Ovary (tissue), 3 donors: ENCODE measurements at regions not wholly inside any gene's neighbourhood (a gene's known extent, or its start where the extent isn't known, plus 50 kb on each side); places are given as distances from the start of the nearest gene placed in this dataset.

Experiments
- EP300 ChIP-seq: sonication (generic); formaldehyde crosslinking; IDR thresholded peaks from one replicate; pipeline ENCODE4 v1.6.1; 2017; ENCODE audit warnings: antibody characterized with exemption
- POLR2A ChIP-seq: fragments of 450-650 bp; IDR thresholded peaks from one replicate; pipeline ENCODE4 v1.6.1; 2017; ENCODE audit warnings: antibody characterized with exemption, mild to moderate bottlenecking, moderate library complexity
- TF ChIP-seq, protein P1 (sequence below), 3 donors: fragments of 450-650 bp in 2 of 3; fragments of 200-600 bp in 1 of 3; IDR thresholded peaks; one replicate each; pipeline versions ENCODE4 v1.5.1 to v1.8.0; 2016 to 2022; ENCODE audit warnings: antibody characterized with exemption in 3 of 3, mild to moderate bottlenecking in 1 of 3
- donor health status: DM: no; HTN: no; CAD: no.

DNA sequence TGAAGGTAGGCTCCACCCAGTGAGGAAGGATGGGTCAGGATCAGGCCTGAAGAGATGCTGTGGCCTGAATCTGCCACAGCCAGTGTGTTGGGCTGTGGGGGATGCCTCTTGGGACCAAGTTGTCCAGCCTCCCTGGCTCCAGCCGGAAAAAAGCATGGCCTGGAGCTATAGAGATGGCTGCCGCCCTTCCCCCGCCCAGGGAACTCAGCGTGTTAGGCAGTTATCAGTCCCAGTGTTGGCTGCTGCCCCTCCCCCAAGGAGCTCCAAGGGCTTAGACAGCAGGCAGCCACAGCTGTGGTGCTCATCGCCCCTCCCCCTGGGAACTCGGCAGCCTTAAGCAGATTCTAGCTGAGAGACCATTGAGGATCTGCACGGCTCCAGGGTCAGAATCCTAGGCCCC is 158.0 kb downstream of the CAPZA3 start:
- TF ChIP-seq POLR2A (no peak), EP300 (no peak)
- TF ChIP-seq, protein P1, sequence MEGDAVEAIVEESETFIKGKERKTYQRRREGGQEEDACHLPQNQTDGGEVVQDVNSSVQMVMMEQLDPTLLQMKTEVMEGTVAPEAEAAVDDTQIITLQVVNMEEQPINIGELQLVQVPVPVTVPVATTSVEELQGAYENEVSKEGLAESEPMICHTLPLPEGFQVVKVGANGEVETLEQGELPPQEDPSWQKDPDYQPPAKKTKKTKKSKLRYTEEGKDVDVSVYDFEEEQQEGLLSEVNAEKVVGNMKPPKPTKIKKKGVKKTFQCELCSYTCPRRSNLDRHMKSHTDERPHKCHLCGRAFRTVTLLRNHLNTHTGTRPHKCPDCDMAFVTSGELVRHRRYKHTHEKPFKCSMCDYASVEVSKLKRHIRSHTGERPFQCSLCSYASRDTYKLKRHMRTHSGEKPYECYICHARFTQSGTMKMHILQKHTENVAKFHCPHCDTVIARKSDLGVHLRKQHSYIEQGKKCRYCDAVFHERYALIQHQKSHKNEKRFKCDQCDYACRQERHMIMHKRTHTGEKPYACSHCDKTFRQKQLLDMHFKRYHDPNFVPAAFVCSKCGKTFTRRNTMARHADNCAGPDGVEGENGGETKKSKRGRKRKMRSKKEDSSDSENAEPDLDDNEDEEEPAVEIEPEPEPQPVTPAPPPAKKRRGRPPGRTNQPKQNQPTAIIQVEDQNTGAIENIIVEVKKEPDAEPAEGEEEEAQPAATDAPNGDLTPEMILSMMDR (IDR thresholded peaks at IDR 0.05), result no peak
